IPS-NIHi7 (cell line): ENCODE measurements at regions not wholly inside any gene's neighbourhood (a gene's known extent, or its start where the extent isn't known, plus 50 kb on each side); places are given as distances from the start of the nearest gene placed in this dataset.
"Not testable (repeated sequence)": the region's sequence is repeated elsewhere in the genome, so short reads cannot be mapped to it uniquely, and the experiment has no call there.

Experiments
- DNase-seq: peaks from one replicate; pipeline ENCODE4 v3.0.0; 2012; ENCODE audit warnings: mixed read lengths; ENCODE audit errors: extremely low spot score

GRCh38 chr1:99537886-99538617 is 107.9 kb upstream of the PALMD start:
- DNase-seq = no peak

GRCh38 chr1:99538618-99538956 is 107.3 kb upstream of the PALMD start:
- DNase-seq = no peak

- no peak for DNase-seq
These were observed 106.8 kb upstream of the PALMD start for GRCh38 chr1:99539131-99539530.

GRCh38 chr1:99540744-99541143 is 105.2 kb upstream of the PALMD start:
- no peak for DNase-seq

GRCh38 chr1:99544328-99544727 is 101.6 kb upstream of the PALMD start:
- DNase-seq = no peak

- DNase-seq = no peak
These were observed 99.2 kb upstream of the PALMD start for GRCh38 chr1:99546432-99547416.

- DNase-seq = no peak
These were observed 96.8 kb upstream of the PALMD start for GRCh38 chr1:99548943-99549605.

- DNase-seq = no peak
These were observed 95.7 kb upstream of the PALMD start for GRCh38 chr1:99550198-99550597.

- DNase-seq = no peak
These were observed 93.9 kb upstream of the PALMD start for GRCh38 chr1:99551812-99552614.

- no peak for DNase-seq
These were observed 92.6 kb upstream of the PALMD start for GRCh38 chr1:99553301-99553700.

GRCh38 chr1:99553819-99554218 is 92.1 kb upstream of the PALMD start:
- not testable (repeated sequence) for DNase-seq

- no peak for DNase-seq
These were observed 91.2 kb upstream of the PALMD start for GRCh38 chr1:99554727-99555126.

- DNase-seq = no peak
These were observed 88.2 kb upstream of the PALMD start for GRCh38 chr1:99557546-99558202.

- no peak for DNase-seq
These were observed 86.7 kb upstream of the PALMD start for GRCh38 chr1:99559166-99559565.

- DNase-seq = no peak
These were observed 85.5 kb upstream of the PALMD start for GRCh38 chr1:99560207-99561040.

- no peak for DNase-seq
These were observed 84.0 kb upstream of the PALMD start for GRCh38 chr1:99561952-99562351.

GRCh38 chr1:99565606-99566289 is 80.2 kb upstream of the PALMD start:
- no peak for DNase-seq

GRCh38 chr1:99566290-99567021 is 79.5 kb upstream of the PALMD start:
- no peak for DNase-seq
